SK-N-SH (cell line): ENCODE measurements at regions not wholly inside any gene's neighbourhood (a gene's known extent, or its start where the extent isn't known, plus 50 kb on each side); places are given as distances from the start of the nearest gene placed in this dataset.
A peak's percentile ranks its signal among the peaks of the same experiment; 100 is the strongest.

Source experiments
- CTCF ChIA-PET: fragments of 300-600, 350-600 bp; formaldehyde crosslinking; extraction: SDS; loops from one replicate; lab custom pipeline; 2021; lab: Yijun Ruan, JAX
- POLR2A ChIA-PET: fragments of 350-600 bp; sonication (Branson Sonifier 250); formaldehyde crosslinking; extraction: SDS; loops from one replicate; lab custom pipeline; 2020; ENCODE audit warnings: antibody characterized with exemption, inconsistent platforms; lab: Yijun Ruan, JAX
- DNase-seq: peaks from one replicate; pipeline ENCODE4 v3.0.0; 2012
- H2AFZ ChIP-seq: fragments of 200-600 bp; sonication (generic); 2 replicates; pipeline ENCODE4 v1.8.1; 2016; ENCODE audit warnings: antibody characterized with exemption, mild to moderate bottlenecking, low read depth
- H3F3A ChIP-seq: fragments of 200-600 bp; sonication (generic); replicated peaks from 2 replicates; pipeline ENCODE3; 2016; ENCODE audit warnings: antibody characterized with exemption, mild to moderate bottlenecking; ENCODE audit not compliant: insufficient read depth
- H3K27ac ChIP-seq, 2 experiments: fragments of 200-500 bp in 1 of 2; fragments of 200-600 bp in 1 of 2; sonication (Bioruptor generic) in 1 of 2; sonication (generic), shearing (Covaris generic) in 1 of 2; 2 replicates each; pipeline versions ENCODE4 v1.5.1 to v1.6.1; 2014 to 2016; ENCODE audit warnings: low read depth in 2 of 2, inconsistent platforms in 1 of 2, low read length in 1 of 2, mild to moderate bottlenecking in 1 of 2, mixed read lengths in 1 of 2
- H3K27me3 ChIP-seq: fragments of 200-600 bp; sonication (generic), shearing (Covaris generic); 2 replicates; pipeline ENCODE4 v1.6.1; 2016; ENCODE audit warnings: mixed run types; ENCODE audit not compliant: insufficient read depth
- H3K36me3 ChIP-seq, 2 experiments: fragments of 200-500 bp in 1 of 2; fragments of 200-600 bp in 1 of 2; sonication (Bioruptor generic) in 1 of 2; sonication (generic) in 1 of 2; replicated peaks in 1 of 2; 2 replicates each; pipeline versions ENCODE3 to v1.5.1; 2014 to 2016; ENCODE audit warnings: low read length in 1 of 2, mild to moderate bottlenecking in 1 of 2; ENCODE audit not compliant: insufficient read depth in 2 of 2, control insufficient read depth in 1 of 2
- H3K4me1 ChIP-seq, 2 experiments: fragments of 200-500 bp in 1 of 2; fragments of 200-600 bp in 1 of 2; sonication (Bioruptor generic) in 1 of 2; sonication (generic), shearing (Covaris generic) in 1 of 2; 2 replicates each; pipeline versions ENCODE4 v1.5.1 to v1.6.1; 2014 to 2016; ENCODE audit warnings: low read depth in 1 of 2, low read length in 1 of 2, mixed run types in 1 of 2; ENCODE audit not compliant: insufficient read depth in 2 of 2, control insufficient read depth in 1 of 2
- H3K4me2 ChIP-seq: fragments of 200-600 bp; sonication (generic), shearing (Covaris generic); 2 replicates; pipeline ENCODE4 v1.6.1; 2017; ENCODE audit warnings: mixed run types
- H3K4me3 ChIP-seq, 2 experiments: fragments of 200-500 bp in 1 of 2; fragments of 200-600 bp in 1 of 2; sonication (Bioruptor generic) in 1 of 2; sonication (generic), shearing (Covaris generic) in 1 of 2; 2 replicates each; pipeline versions ENCODE4 v1.5.1 to v1.8.1; 2014 to 2016; ENCODE audit warnings: low read depth in 2 of 2, inconsistent platforms in 1 of 2, low read length in 1 of 2, mild to moderate bottlenecking in 1 of 2, mixed read lengths in 1 of 2, moderate library complexity in 1 of 2
- H3K79me2 ChIP-seq: fragments of 200-600 bp; sonication (generic); 2 replicates; pipeline ENCODE4 v1.8.1; 2017; ENCODE audit warnings: mild to moderate bottlenecking; ENCODE audit not compliant: insufficient read depth
- H3K9ac ChIP-seq: fragments of 200-600 bp; sonication (generic); 2 replicates; pipeline ENCODE4 v1.6.1; 2017; ENCODE audit warnings: mixed run types
- H3K9me2 ChIP-seq: fragments of 200-600 bp; sonication (generic); 2 replicates; pipeline ENCODE4 v1.6.1; 2017; ENCODE audit warnings: mixed run types
- H3K9me3 ChIP-seq: fragments of 200-600 bp; sonication (generic); 2 replicates; pipeline ENCODE4 v1.6.1; 2017; ENCODE audit warnings: mixed run types, mild to moderate bottlenecking, moderate library complexity
- H4K20me1 ChIP-seq: fragments of 200-600 bp; sonication (generic); 2 replicates; pipeline ENCODE4 v1.6.1; 2017; ENCODE audit warnings: mild to moderate bottlenecking, mixed run types; ENCODE audit not compliant: insufficient read depth
- CHD2 ChIP-seq: fragments of 150-350 bp; IDR thresholded peaks from 2 replicates; pipeline ENCODE4 v1.6.1; 2018; ENCODE audit warnings: low read length; ENCODE audit not compliant: partially characterized antibody
- CTCF ChIP-seq: fragments of 200-600 bp; sonication (generic); IDR thresholded peaks from 2 replicates; pipeline ENCODE4 v1.6.1; 2017; ENCODE audit warnings: antibody characterized with exemption, mild to moderate bottlenecking, moderate library complexity
- EP300 ChIP-seq, 2 experiments: IDR thresholded peaks; 2 replicates each; pipeline versions ENCODE4 v1.4.0 to v1.6.1; 2012; ENCODE audit warnings: borderline replicate concordance in 1 of 2, low read depth in 1 of 2, low read length in 1 of 2
- EZH2phosphoT487 ChIP-seq: fragments of 200-600 bp; sonication (generic); IDR thresholded peaks from 2 replicates; pipeline ENCODE4 v1.6.1; 2017; ENCODE audit warnings: low read depth, mixed run types, mild to moderate bottlenecking, antibody characterized with exemption, moderate library complexity, borderline replicate concordance
- FOSL2 ChIP-seq: IDR thresholded peaks from 2 replicates; pipeline ENCODE4 v1.4.0; 2012; ENCODE audit warnings: low read depth, mild to moderate bottlenecking, moderate library complexity, borderline replicate concordance
- FOXJ3 ChIP-seq: sonication (generic); formaldehyde crosslinking; IDR thresholded peaks from 2 replicates; pipeline ENCODE4 v1.5.1; 2020; ENCODE audit warnings: mild to moderate bottlenecking, missing genetic modification reagents
- GATA2 ChIP-seq: sonication (generic); formaldehyde crosslinking; IDR thresholded peaks from 2 replicates; pipeline ENCODE4 v1.5.0; 2020; ENCODE audit warnings: mild to moderate bottlenecking, missing genetic modification reagents
- JUND ChIP-seq: IDR thresholded peaks from 2 replicates; pipeline ENCODE4 v1.4.0; 2012
- MAX ChIP-seq: IDR thresholded peaks from 2 replicates; pipeline ENCODE4 v1.4.0; 2012; ENCODE audit warnings: low read depth
- MEF2A ChIP-seq: IDR thresholded peaks from 2 replicates; pipeline ENCODE4 v1.4.0; 2012; ENCODE audit warnings: low read depth, borderline replicate concordance
- MXI1 ChIP-seq: IDR thresholded peaks from 2 replicates; pipeline ENCODE4 v1.6.1; 2012; ENCODE audit warnings: mild to moderate bottlenecking, low read depth, low read length, improper control_type of control experiment
- NFIC ChIP-seq: IDR thresholded peaks from 2 replicates; pipeline ENCODE4 v1.4.0; 2012; ENCODE audit warnings: borderline replicate concordance
- NRF1 ChIP-seq: IDR thresholded peaks from 2 replicates; pipeline ENCODE4 v1.6.1; 2012; ENCODE audit warnings: low read depth, mild to moderate bottlenecking, low read length
- POLR2AphosphoS5 ChIP-seq: IDR thresholded peaks from 2 replicates; pipeline ENCODE4 v1.6.1; 2012; ENCODE audit warnings: low read depth, low read length
- RAD21 ChIP-seq: IDR thresholded peaks from 2 replicates; pipeline ENCODE4 v1.6.1; 2012; ENCODE audit warnings: mild to moderate bottlenecking, low read length
- RCOR1 ChIP-seq: fragments of 150-350 bp; IDR thresholded peaks from 2 replicates; pipeline ENCODE4 v1.6.1; 2017; ENCODE audit warnings: antibody characterized with exemption, low read length
- RFX5 ChIP-seq: IDR thresholded peaks from 2 replicates; pipeline ENCODE4 v1.6.1; 2012; ENCODE audit warnings: mild to moderate bottlenecking, improper control_type of control experiment, low read length
- TAF1 ChIP-seq: IDR thresholded peaks from 2 replicates; pipeline ENCODE4 v1.6.1; 2012; ENCODE audit warnings: low read depth, mild to moderate bottlenecking, low read length, moderate library complexity, borderline replicate concordance
- TCF12 ChIP-seq: IDR thresholded peaks from 2 replicates; pipeline ENCODE4 v1.4.0; 2012
- TEAD4 ChIP-seq: IDR thresholded peaks from 2 replicates; pipeline ENCODE4 v1.4.0; 2012; ENCODE audit warnings: mild to moderate bottlenecking, borderline replicate concordance; ENCODE audit not compliant: insufficient read depth
- USF1 ChIP-seq: IDR thresholded peaks from 2 replicates; pipeline ENCODE4 v1.4.0; 2012; ENCODE audit warnings: low read depth, borderline replicate concordance
- USF2 ChIP-seq: fragments of 150-350 bp; IDR thresholded peaks from 2 replicates; pipeline ENCODE4 v1.6.1; 2017; ENCODE audit warnings: antibody characterized with exemption, low read length, low read depth, borderline replicate concordance
- WGBS: methylation state at CpG from one replicate; pipeline ENCODE4 v1.1.6; 2017; ENCODE audit warnings: low lambda C conversion rate; 5-methylcytosine and 5-hydroxymethylcytosine counted together

GRCh38 chr7:136717910-136718557 lies 150.4 kb upstream of the CHRM2 start:
- TF ChIP-seq CHD2 (no peak), NFIC (no peak), RAD21 (peak; percentile 22; the same call in 1 of the 2 replicates), TCF12 (no peak), EP300 (IDR thresholded peaks at IDR 0.05; ENCODE audit: borderline replicate concordance in 1 of 2, low read depth in 1 of 2, low read length in 1 of 2) (peak in 1 of 2 experiments; percentile 55; a peak in 1 of 4 replicates), MAX (no peak), USF2 (no peak), TAF1 (no peak), USF1 (no peak), POLR2AphosphoS5 (no peak), MXI1 (no peak), JUND (no peak), TEAD4 (no peak), CTCF (no peak), RCOR1 (peak; percentile 85), FOSL2 (no peak), EZH2phosphoT487 (no peak), NRF1 (no peak), RFX5 (0 out of 2 replicates have a peak, but pooled peaks have one; percentile 18), GATA2 (CRISPR knock-in tag) (peak; percentile 74), MEF2A (no peak), FOXJ3 (CRISPR knock-in tag) (0 out of 2 replicates have a peak, but pooled peaks have one; percentile 59)
- ChIA-PET POLR2A (no interaction called here), CTCF (interaction anchor here (1.0 to 3.1 kb wide), 4 partner anchors 26 to 312 kb away, joined by 3 to 9 read pairs (median 4); no protein-coding TSS in a partner anchor)
- Histone ChIP-seq H2AFZ (no peak overlapping the region), H3K4me3 (no peak overlapping the region), H3F3A (no peaks in the 10 kb centered on the region), H3K4me1 (peaks cover 0 to 11% of the 10 kb centered on the region in 2 experiments; a peak in 2 of 4 replicates), H3K27ac (peak overlapping the region in 1 of 2 experiments; percentile 73; a peak in 2 of 4 replicates), H3K27me3 (no peaks in the 10 kb centered on the region), H3K79me2 (no peaks in the 10 kb centered on the region), H3K9me3 (0 out of 2 replicates have a peak, but pooled peaks cover 5% of the 10 kb centered on the region), H3K9ac (no peak overlapping the region), H3K4me2 (no peak overlapping the region), H3K9me2 (no peaks in the 10 kb centered on the region), H4K20me1 (no peaks in the 10 kb centered on the region), H3K36me3 (no peaks in the 10 kb centered on the region)
- peak; percentile 68 for DNase-seq
- 15% methylated on average over 6 of the region's 6 CpGs for WGBS
